GM19035 (cell line): ENCODE measurements at regions not wholly inside any gene's neighbourhood (a gene's known extent, or its start where the extent isn't known, plus 50 kb on each side); places are given as distances from the start of the nearest gene placed in this dataset.

Experiments used
- ATAC-seq: cut with Tn5 transposase; IDR thresholded peaks from one replicate; pipeline ENCODE4 v1.9.1; 2021; ENCODE audit not compliant: unreplicated experiment

DNA sequence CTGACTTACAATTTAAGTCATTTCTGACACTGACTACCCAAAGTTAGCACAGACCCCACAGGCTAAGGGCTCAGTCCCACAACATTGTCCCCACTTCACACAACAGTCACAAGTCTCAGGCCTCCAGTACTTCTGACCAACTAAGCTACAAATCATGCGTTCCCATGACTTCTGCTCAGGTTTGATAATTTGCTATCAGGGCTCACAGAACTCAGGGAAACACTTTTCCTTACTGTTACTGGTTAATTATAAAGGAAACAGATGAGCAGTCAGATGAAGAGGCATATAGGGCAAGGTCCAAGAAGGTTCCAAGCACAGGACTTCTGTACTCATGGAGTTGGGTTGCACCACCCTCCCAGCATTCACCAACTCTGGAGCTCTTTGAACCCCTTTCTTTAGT is 151.2 kb upstream of the TNR start:
- no peak for ATAC-seq

GRCh38 chr1:175893192-175893591 is 149.8 kb upstream of the TNR start:
- no peak for ATAC-seq

GRCh38 chr1:175892686-175893085 is 149.3 kb upstream of the TNR start:
- no peak for ATAC-seq

DNA sequence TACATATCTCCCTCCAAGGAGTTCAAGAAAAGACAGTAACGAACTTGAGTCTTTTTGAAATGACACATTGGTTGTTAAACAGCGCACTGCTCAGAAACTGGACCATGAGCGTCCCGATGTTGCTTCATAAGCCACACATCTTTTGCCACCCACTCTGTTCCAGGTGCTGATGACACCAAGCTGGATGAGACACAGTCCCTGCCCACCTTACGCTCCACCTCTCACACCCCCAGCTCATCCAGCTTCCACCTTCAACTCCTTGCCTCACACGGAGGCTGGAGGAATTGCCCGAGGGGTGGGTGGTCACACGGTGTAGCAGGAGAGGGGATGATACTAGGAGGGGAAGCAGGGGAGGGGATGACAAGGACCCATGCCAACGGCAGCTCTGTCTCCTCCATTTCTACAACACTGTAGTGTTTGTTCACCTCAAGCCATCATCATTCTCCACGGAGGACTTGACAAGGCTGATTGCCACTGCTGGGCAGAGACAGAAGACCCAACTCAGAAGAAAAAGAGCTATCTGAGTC is 148.5 kb upstream of the TNR start:
- ATAC-seq = no peak

DNA sequence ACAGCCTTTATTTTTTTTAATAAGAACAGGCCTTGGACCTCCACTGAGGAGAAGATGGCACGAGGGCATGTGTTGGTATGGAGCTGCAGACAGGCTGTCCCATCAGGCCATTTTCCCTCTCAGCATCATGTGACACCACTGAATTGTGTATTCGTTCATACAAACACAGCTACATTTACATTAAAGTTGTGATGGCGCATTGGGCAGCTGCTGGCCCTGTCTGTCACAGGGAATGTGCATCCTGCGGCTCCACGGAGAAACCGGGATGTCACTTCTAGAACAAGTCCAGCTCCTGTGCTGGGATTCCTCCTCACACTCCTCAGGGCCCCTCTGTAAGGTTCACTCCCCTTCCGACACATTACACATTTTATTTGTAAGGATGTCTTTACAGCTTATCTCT is 147.6 kb upstream of the TNR start:
- no peak for ATAC-seq

DNA sequence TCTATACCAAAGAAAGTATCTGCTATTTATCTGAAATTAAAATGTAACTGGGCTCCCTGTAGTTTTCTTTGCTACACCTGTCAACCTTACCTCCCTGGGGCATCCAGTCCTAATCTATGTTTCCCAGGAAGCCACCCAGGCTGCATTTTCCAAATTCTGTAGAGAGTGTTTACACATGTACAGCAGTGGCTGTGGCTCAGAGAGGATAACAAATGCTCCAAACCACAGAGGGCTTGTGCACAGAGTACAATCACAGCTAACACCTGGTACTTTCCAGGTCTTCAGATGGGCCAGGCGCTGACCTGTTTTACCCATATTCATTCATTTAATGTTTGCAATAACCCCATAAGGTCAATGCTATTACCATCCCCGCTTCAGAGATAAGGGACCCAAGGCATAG is 146.5 kb upstream of the TNR start:
- ATAC-seq = no peak

DNA sequence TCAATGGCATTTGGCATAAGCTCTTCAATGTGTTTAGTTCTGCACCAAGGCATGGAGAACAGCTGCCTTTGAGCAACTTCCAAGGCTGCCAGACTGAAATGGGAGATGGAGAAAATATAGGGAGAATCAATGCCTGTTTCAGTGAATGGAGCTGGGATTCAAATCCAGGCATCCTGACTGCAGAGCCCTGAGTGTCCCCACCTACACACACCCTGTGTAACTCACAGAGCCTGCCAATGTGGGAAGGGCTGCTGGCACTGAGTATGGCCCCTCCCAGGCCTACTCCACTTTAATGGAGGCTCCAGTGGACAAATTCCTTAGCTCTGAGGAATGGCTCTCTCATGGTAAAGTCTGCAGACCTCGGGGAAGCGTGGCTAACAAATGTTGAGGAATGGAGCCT is 145.6 kb upstream of the TNR start:
- no peak for ATAC-seq

- ATAC-seq = peak; percentile 99
Measured at GRCh38 chr1:175887981-175888428, 144.6 kb upstream of the TNR start.

DNA sequence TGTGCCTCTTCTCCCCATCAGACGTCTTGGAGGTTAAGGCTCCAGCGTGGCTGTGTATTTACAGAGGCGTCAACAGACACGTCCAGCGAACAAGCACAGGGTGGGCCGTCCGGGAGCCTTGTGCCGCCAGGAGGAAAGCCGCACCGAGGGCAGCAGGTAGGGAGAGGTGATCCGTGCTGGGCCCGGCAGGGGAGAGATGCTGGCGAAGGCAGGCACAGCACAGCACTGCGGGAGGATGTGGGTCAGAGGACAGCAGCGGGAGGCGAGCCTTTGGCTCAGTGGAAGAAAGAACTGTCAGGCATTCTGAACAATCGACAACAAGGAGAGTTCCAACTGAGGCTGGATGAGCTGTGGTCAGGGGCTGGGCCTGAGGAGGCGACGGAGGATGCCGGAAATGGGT is 144.1 kb upstream of the TNR start:
- ATAC-seq = no peak

DNA sequence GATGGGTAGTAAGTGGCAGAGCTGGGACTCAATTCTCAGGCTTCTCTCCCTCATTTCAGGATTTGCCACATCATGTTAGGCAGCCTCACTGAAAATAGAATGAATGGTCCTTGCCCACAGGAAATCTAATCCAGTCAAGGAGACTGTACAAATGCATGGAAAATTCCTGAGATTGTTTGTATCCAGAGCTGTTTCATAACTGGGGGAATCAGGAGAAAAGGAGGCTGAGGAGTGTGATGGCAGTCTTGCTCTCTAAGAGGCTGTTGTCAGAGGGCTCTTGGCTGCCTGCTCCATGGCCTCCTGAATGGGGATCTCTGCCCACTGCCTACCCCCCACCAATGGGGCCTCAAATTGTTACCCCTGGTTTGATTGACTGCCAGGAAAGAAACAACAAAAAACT is 141.9 kb upstream of the TNR start:
- no peak for ATAC-seq

DNA sequence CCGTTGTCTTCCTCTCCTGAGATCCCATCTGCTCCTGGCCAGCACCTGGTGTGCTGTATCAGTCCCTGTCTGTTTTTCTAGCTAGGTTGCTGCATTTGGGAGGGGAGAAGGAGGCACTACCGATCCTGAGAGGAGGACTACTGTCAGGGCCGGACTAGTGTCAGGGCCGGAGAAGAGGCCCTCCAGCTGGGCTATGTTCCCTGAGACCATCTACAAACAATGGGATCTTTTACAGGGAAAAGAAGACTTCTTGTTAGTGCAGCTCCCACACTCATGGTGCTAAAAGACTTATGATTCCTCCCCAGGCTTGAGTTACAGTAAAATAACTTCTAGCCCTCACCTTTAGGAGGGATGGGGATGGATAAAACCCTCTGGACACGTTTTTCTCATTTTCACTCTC is 141.0 kb upstream of the TNR start:
- no peak for ATAC-seq

DNA sequence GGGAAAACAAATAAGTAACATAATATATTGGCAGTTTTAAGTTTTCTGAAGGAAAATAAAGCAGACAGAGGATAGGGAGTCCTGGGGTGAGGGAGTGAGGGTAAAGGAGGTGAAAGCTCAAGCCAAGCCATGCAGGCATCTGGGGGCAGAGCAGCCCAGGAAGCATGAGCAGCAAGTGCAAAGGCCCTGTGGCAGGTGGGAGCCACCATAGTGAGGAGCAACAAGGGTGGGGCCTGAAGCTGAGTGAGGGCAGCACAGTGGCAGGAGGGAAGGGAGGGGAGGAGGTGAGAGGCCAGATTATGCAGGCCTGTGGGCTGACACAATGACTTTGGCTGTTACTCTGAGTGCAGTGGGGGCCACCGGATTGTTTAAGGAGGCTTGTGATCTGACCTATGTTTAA is 138.8 kb upstream of the TNR start:
- no peak for ATAC-seq

DNA sequence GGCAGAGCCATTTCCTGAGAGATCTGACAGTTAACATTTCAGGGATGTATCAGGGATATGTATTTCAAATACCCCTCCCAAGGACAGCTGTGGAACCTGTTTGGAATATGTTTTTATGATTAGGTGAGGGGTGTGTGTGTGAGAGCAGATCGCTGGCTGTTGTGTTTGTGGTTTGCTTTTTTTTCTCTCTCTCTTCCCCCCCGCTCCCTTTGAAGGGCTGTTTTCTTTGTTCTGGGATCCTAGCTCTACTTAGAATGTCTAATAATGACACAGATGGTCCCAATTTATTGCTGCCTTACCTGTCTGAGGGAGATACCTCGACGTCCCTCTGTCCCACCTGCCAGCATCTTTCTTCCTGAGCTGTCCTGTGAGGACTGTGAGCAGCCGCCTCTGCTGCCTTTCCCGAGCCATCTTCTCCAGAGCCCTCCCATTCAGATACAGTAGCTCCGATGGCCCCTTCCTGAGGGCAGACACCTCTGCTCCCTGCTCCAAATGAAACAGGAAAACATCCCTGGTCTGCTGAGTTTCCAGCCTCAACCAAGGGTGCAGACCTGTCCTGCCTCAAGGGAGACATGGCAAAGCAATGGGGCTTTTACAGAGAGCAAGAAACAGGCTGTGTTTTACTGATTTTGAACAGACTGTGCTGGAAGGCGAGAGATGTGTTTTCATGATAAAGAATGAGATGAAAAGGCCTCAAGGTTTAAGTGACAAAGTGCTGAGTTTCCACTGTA is 138.0 kb upstream of the TNR start:
- no peak for ATAC-seq

DNA sequence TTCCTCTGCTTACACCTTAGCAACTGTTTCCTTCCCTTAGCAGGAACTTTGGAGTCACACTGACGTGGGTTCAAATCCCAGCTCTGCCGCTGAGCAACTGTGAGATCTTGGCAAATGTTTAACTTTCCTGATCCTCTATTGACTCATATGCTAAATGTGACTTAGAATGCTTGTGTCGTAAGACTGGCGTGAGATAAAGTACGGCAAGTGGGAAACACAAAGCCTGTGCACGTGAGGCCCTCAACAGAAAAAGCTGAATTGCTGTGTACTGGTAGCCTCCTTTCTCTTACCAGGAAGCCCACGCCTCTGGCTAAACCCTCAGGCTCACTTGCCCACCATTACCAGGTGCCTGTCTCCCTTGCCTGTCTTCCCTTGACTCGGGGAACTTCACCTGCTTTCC is 135.4 kb upstream of the TNR start:
- no peak for ATAC-seq

DNA sequence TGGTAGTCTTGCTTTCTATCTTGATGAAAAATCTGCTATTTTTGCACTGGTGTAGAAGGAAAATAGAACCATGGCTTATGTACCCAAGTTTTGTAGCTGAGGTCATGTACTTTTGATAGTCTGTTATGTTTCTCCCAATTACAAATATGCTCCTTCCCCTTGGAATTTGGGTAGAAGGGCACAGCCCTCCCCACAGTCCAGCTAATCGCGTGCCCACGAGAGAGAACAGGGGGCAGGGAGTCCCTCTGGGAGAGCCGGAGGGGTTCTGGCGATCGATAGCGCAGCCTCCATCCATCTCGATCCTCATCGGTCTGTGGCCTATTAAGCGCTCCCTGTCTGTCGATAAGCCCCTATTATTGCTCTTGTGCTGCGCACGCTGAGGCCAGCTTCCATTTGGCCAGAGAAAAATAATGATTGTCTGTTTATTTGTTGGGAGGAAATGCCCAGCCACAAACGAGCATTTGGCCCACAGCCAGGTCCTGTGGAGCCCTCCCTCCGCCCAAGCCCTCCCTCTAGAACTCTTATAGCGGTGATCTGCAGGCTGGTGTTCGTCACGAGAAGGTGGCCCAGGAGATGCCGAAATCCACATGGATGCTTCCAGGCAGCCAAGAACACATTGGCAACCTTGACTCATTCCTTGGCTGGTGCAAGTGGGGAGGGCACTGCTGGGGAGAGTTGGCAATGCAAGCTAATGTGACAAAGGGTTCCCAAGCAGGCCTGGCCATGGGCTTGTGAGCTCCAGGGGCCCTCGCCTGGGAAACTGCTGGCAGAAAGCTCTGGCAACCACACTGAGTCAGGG is 134.7 kb upstream of the TNR start:
- ATAC-seq = no peak

GRCh38 chr1:175875556-175875955 is 132.2 kb upstream of the TNR start:
- ATAC-seq = no peak

- ATAC-seq = no peak
Measured at GRCh38 chr1:175874081-175874480, 130.7 kb upstream of the TNR start.

DNA sequence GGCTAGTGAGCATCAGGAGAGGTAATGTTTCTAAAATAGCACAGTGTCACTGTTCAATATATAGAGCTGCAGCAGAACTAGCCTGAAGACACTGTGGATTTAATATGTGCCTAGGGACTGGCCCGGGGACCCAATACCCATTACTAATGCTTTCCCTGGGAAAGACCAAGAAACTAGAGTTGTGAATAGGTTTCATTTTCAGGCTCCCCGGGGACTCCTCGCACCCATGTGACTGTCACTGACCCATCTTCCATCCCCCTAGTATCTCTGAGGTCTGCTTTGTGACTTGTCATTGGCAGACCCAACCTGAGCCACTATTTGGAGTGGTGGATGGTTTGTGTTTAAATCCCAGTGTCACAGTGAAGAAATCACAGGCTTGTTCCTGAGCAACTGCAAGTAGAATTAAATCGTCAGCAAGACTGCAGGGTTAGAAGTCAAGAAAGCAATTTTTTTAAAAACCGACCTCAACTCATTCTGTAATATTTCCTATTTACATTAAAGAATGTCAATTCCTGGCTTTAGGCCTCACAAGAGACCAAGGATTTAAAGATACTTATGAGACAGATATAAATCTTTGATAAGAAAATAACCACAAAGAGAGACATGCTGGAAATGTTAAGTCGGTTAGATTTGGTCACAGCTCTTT is 130.0 kb upstream of the TNR start:
- ATAC-seq = peak; percentile 63

GRCh38 chr1:175872588-175872987 is 129.2 kb upstream of the TNR start:
- ATAC-seq = no peak

DNA sequence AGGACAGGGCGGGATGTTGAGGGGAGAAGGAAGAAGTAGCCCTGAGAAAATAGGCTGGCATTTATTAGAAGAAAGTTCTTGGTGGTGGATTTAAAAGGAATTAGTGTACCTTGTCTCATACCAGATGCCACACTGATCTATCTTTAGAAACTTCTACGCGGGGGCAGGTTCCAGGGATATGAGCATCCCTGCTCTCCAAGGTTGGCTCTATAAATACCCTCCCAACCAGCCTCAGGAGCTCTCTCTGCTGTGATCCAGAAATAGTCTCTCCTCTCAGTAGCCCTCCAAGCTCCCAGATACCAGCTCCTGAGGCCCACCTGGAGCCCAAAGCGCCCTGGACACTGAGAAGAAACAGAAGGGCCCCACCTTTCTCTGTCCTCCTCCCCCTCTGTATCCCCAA is 128.3 kb upstream of the TNR start:
- ATAC-seq = no peak

DNA sequence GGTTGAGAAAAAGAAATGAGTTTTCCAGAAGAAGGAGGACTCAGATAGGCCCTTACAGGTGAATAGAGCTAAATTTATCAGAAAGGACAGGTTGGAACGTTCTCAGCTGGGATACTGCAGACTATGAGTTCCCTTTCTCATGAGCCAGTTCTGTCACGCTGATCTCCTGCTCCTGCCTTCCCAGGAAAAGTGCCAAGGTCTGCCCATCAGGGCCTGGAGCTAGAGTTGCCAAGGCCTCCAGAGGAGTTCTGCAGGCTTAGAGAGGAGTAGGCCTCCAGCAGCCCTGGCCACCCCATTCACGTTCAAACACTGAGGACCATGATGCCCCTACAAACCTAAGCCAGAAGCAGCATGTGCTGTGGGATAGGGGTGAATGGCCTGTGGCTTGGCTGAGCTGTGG is 126.8 kb upstream of the TNR start:
- no peak for ATAC-seq

DNA sequence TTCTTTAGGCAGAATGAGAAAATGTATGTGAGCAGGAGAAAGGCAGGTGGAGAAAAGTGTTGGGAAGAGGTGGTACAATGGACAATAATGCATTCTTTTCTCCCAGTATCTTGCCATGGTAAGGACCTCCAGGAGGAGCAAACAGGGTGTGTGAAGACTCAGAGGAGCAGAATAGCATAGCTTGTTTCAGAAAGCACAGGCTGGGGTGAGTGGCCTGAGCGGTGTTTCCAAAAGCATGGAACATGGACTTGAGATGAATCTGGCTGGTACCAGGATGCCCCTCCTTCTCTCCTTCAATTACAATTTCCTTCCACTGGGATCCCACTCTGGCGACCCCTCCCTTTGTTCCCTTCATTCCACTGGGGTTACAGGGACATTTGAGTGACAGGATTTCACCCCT is 123.4 kb upstream of the TNR start:
- no peak for ATAC-seq
